WERI-Rb-1 (cell line): ENCODE measurements at regions not wholly inside any gene's neighbourhood (a gene's known extent, or its start where the extent isn't known, plus 50 kb on each side); places are given as distances from the start of the nearest gene placed in this dataset.
"Not testable (repeated sequence)": the region's sequence is repeated elsewhere in the genome, so short reads cannot be mapped to it uniquely, and the experiment has no call there.

Experiments used
- DNase-seq: peaks from one replicate; pipeline ENCODE4 v3.0.0-alpha.2; 2020
- H3K27ac ChIP-seq: fragments of 250-450 bp; sonication (Bioruptor Pico); 2 replicates; pipeline ENCODE4 v1.5.1; 2020; ENCODE audit warnings: mild to moderate bottlenecking, moderate library complexity
- H3K27me3 ChIP-seq: fragments of 250-450 bp; sonication (Bioruptor Pico); 2 replicates; pipeline ENCODE4 v1.5.1; 2021; ENCODE audit warnings: mild to moderate bottlenecking, low read depth, moderate library complexity; ENCODE audit not compliant: insufficient read depth, severe bottlenecking
- H3K36me3 ChIP-seq: fragments of 250-450 bp; sonication (Bioruptor Pico); 2 replicates; pipeline ENCODE4 v1.5.1; 2020; ENCODE audit warnings: mild to moderate bottlenecking, moderate library complexity
- H3K4me3 ChIP-seq: 2 replicates; pipeline ENCODE4 v1.5.1; 2011; ENCODE audit warnings: low read depth, mild to moderate bottlenecking, control low read depth, low read length
- H3K9me3 ChIP-seq: fragments of 250-450 bp; sonication (Bioruptor Pico); 2 replicates; pipeline ENCODE4 v1.5.1; 2021; ENCODE audit warnings: mild to moderate bottlenecking, moderate library complexity; ENCODE audit not compliant: severe bottlenecking
- TF ChIP-seq, protein P1 (sequence below): IDR thresholded peaks from 2 replicates; pipeline ENCODE4 v1.5.1; 2011; ENCODE audit warnings: low read depth, mild to moderate bottlenecking, control low read depth, inconsistent platforms, low read length

GRCh38 chrX:80556148-80556547, 135.9 kb downstream of the TENT5D start:
- Histone ChIP-seq H3K27me3 (peaks cover 18% of the 10 kb centered on the region), H3K27ac (no peak overlapping the region), H3K36me3 (no peaks in the 10 kb centered on the region), H3K9me3 (no peaks in the 10 kb centered on the region), H3K4me3 (no peak overlapping the region)
- DNase-seq, result no peak
- TF ChIP-seq, protein P1, sequence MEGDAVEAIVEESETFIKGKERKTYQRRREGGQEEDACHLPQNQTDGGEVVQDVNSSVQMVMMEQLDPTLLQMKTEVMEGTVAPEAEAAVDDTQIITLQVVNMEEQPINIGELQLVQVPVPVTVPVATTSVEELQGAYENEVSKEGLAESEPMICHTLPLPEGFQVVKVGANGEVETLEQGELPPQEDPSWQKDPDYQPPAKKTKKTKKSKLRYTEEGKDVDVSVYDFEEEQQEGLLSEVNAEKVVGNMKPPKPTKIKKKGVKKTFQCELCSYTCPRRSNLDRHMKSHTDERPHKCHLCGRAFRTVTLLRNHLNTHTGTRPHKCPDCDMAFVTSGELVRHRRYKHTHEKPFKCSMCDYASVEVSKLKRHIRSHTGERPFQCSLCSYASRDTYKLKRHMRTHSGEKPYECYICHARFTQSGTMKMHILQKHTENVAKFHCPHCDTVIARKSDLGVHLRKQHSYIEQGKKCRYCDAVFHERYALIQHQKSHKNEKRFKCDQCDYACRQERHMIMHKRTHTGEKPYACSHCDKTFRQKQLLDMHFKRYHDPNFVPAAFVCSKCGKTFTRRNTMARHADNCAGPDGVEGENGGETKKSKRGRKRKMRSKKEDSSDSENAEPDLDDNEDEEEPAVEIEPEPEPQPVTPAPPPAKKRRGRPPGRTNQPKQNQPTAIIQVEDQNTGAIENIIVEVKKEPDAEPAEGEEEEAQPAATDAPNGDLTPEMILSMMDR, result no peak

- peaks cover 41% of the 10 kb centered on the region for H3K27me3 ChIP-seq
- no peak overlapping the region for H3K4me3 ChIP-seq
- TF ChIP-seq, protein P1, result no peak
Observed at GRCh38 chrX:80572636-80573035, 152.4 kb downstream of the TENT5D start.

DNA sequence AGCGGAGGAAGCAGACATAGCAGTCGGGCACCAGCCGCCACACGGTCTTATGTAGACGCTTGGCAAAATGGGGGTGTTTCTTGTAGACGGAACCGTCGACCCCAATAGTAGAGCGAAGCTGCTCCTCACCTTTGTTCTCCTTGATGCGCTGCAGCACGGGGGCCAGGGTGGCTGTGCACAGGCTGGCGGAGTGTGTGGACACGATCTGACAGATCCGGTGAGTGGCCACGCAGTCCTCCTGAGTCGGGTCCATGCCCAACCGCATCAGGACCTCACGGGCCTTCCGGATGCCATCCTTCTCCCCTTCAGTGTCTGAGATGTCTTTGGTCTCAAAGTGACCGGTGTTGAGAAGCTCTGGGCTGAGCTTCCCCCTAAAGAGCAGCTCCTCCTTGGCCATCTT, 153.0 kb downstream of the TENT5D start:
- Histone ChIP-seq H3K9me3 (no peaks in the 10 kb centered on the region), H3K27ac (no peak overlapping the region), H3K36me3 (no peaks in the 10 kb centered on the region), H3K27me3 (peaks cover 40% of the 10 kb centered on the region), H3K4me3 (no peak overlapping the region)
- TF ChIP-seq, protein P1, result no peak
- DNase-seq, result no peak

More at GRCh38 chrX:80572636-80573035, 152.4 kb downstream of the TENT5D start:
- no peak for DNase-seq
- no peak overlapping the region for H3K27ac ChIP-seq
- H3K9me3 ChIP-seq, result no peaks in the 10 kb centered on the region
- H3K36me3 ChIP-seq, result no peaks in the 10 kb centered on the region

DNA sequence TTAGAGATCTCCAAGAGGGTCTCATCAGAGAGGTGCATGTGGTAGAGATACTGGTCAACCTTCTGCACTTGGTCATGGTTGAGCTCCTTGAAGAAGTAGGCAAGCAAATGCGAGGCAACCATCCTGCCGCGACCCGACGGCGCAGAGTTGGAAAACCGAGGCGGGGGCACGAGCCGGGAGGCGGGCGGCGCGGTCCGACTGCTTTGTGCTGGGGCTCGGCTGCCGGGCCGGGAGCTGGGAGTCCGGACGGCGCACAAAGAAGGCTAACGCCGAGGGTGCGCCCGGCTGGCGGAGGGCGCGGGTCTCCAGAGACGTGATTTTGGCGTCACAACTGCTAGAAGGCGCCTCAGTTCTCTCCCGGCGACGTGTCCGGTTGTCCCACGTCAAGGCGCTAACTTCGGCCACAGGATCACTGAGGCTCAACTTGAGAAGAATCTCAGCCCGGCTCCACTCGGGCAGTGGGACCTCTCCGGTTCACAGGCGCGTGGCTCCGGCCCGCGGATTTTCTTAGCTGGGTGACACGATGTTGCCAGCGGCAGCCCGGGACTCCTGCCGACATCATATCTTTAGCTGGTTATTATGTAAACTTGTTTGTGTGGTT, 154.3 kb downstream of the TENT5D start:
- not testable (repeated sequence) for DNase-seq, H3K9me3 ChIP-seq, H3K27ac ChIP-seq, H3K36me3 ChIP-seq, H3K4me3 ChIP-seq
- H3K27me3 ChIP-seq, result peaks cover 40% of the 10 kb centered on the region

DNA sequence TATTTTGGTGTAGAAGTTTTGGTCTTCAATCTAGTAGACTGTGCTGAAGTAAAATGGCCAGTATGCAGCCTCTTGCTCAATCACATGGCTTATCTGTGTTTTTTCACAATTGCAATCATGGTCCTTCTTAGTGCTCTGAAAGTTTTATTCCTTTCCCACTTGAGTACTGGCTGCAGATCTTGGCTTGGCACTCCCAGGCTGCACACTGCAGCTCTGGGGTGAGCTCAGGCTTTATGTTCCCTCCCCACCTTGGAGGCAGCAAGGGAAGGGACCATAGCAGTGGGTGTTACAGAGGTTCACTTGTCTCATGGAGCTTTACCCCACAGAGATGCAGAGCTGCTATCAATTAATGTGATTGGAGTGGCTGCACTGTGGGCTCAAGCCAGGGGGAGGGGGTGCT, 156.0 kb downstream of the TENT5D start:
- Histone ChIP-seq H3K27me3 (peaks cover 39% of the 10 kb centered on the region), H3K9me3 (no peaks in the 10 kb centered on the region), H3K4me3 (no peak overlapping the region), H3K27ac (no peak overlapping the region), H3K36me3 (no peaks in the 10 kb centered on the region)
- TF ChIP-seq, protein P1, result no peak
- no peak for DNase-seq

GRCh38 chrX:80576806-80577533, 156.7 kb downstream of the TENT5D start:
- TF ChIP-seq, protein P1, result no peak
- Histone ChIP-seq H3K27ac (no peak overlapping the region), H3K9me3 (no peaks in the 10 kb centered on the region), H3K36me3 (no peaks in the 10 kb centered on the region), H3K4me3 (no peak overlapping the region), H3K27me3 (peaks cover 32% of the 10 kb centered on the region)
- DNase-seq, result no peak
